A549 (cell line): ENCODE measurements at regions not wholly inside any gene's neighbourhood (a gene's known extent, or its start where the extent isn't known, plus 50 kb on each side); places are given as distances from the start of the nearest gene placed in this dataset.

ENCODE experiments used
- CTCF ChIP-seq: fragments of >200 bp; sonication (Bioruptor Twin); formaldehyde crosslinking; IDR thresholded peaks from 3 replicates; pipeline ENCODE4 v1.5.1; 2016
- ELK1 ChIP-seq: fragments of 150-350 bp; IDR thresholded peaks from 2 replicates; pipeline ENCODE4 v1.6.1; 2014; ENCODE audit warnings: low read depth, mild to moderate bottlenecking, low read length
- MAX ChIP-seq: IDR thresholded peaks from 2 replicates; pipeline ENCODE4 v1.6.1; 2012
- POLR2A ChIP-seq: IDR thresholded peaks from 2 replicates; pipeline ENCODE4 v1.6.1; 2012; ENCODE audit warnings: mild to moderate bottlenecking, low read length
- POLR2AphosphoS2 ChIP-seq: conservative IDR thresholded peaks from 2 replicates; pipeline ENCODE4 v1.6.1; 2012; ENCODE audit warnings: low read length, improper control_type of control experiment, inconsistent platforms
- SREBF2 ChIP-seq: fragments of 450-650 bp; IDR thresholded peaks from 2 replicates; pipeline ENCODE4 v1.6.1; 2014; ENCODE audit warnings: mild to moderate bottlenecking, moderate library complexity

DNA sequence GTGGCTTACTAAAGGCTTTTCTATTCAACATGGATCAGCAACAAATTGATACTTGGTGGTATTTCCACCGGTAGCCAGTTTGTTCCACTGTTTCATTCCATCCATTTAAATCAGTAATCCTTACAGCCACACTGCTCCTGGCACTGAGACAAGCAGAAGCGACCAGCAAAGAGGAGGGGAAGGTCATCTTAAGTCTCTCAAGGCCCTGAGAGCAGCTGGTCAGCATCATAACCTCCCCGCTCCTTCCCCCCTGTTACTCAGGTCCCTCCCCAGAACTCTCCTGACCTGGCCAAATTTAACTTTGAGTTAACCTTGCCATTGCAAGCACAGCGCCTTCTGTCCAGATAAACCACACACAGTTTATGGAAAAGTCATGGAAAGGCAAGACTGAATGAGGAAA lies 331.3 kb upstream of the KLF3 start:
- TF ChIP-seq ELK1 (no peak), CTCF (no peak), POLR2A (no peak), MAX (no peak), SREBF2 (no peak), POLR2AphosphoS2 (no peak)
